Fibroblast of the aortic adventitia (primary cell): ENCODE measurements at regions not wholly inside any gene's neighbourhood (a gene's known extent, or its start where the extent isn't known, plus 50 kb on each side); places are given as distances from the start of the nearest gene placed in this dataset. TPM values are rescaled to one million over a fixed set of nuclear protein-coding genes. Genes with fewer than 3 reads are reported as not detected.

Experiments
- DNase-seq: peaks from one replicate; pipeline ENCODE4 v3.0.0-alpha.2; 2010; ENCODE audit warnings: low read depth
- H3K4me3 ChIP-seq: 2 replicates; pipeline ENCODE4 v1.5.1; 2011; ENCODE audit warnings: low read depth, mild to moderate bottlenecking, control low read depth, low read length, moderate library complexity
- CTCF ChIP-seq: IDR thresholded peaks from 2 replicates; pipeline ENCODE4 v1.5.1; 2011; ENCODE audit warnings: mild to moderate bottlenecking, low read length, control low read depth, inconsistent platforms; ENCODE audit not compliant: insufficient read depth
- small RNA-seq: library from RNA; depleted of rRNA; stranded (forward); fragments of <200 nt; gene quantifications from one replicate; pipeline ENCODE3, GENCODE V24; 2012

GRCh38 chr3:18481946-18482548 is 56.9 kb upstream of the SATB1 start:
- no peak for TF ChIP-seq CTCF
- H3K4me3 ChIP-seq, result no peak overlapping the region
- no peak for DNase-seq

GRCh38 chr3:18477620-18478019 is 52.5 kb upstream of the SATB1 start:
- TF ChIP-seq CTCF, result no peak
- no peak overlapping the region for H3K4me3 ChIP-seq
- DNase-seq, result no peak

Small RNA genes in the stretch of these regions (small RNA-seq; reads per million reads assigned to genes)
- gene RNU6-138P, result not detected
